DMS153 treated with DMSO at 0.1 percent for 48 hours (cell line): ENCODE measurements at regions not wholly inside any gene's neighbourhood (a gene's known extent, or its start where the extent isn't known, plus 50 kb on each side); places are given as distances from the start of the nearest gene placed in this dataset.
"Not testable (repeated sequence)": the region's sequence is repeated elsewhere in the genome, so short reads cannot be mapped to it uniquely, and the experiment has no call there.

ENCODE experiments used
- DNase-seq: peaks from one replicate; lab custom pipeline; 2025; ENCODE audit not compliant: unreplicated experiment; lab: John Stamatoyannopoulos, UW

DNA sequence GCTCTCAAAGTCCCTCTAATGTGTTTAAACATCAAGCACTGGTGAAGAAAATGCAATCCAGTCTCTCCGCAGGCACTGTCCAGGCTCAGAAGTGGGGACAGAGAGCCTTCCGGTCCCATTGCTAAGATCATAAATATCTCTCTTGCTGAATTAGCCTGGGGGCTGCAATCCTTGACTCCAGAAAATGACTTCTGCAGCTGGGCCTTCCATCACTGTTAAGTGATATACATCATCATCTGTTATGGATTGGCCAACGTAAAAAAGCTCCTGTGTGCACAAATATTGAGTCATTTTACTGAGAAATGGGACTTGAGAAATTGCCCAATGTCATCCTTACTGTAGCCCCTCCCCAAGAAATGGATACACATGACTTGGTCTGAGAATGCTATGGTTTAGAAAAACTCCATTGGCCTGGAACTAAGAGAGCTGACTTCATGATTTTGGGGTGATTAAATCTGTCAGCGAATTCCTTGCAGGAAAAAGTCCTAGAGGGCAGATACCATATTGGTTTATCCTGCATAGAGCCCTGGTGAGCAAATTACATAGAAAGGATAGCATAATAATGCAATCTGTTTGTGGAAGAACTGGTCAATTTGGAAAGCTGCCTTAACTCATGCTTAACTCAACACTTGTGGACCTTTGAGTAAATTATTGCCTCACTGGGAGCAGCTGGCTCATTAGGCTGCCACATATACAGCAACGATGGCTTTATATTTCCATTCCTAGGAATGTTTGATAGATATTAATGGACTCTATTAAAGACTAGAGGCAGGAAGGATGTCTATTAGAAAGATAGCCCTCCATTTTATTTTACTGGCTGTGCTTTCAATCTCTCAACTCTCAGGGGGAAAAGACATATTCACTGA, 346.1 kb downstream of the GBA3 start:
- DNase-seq, result no peak

DNA sequence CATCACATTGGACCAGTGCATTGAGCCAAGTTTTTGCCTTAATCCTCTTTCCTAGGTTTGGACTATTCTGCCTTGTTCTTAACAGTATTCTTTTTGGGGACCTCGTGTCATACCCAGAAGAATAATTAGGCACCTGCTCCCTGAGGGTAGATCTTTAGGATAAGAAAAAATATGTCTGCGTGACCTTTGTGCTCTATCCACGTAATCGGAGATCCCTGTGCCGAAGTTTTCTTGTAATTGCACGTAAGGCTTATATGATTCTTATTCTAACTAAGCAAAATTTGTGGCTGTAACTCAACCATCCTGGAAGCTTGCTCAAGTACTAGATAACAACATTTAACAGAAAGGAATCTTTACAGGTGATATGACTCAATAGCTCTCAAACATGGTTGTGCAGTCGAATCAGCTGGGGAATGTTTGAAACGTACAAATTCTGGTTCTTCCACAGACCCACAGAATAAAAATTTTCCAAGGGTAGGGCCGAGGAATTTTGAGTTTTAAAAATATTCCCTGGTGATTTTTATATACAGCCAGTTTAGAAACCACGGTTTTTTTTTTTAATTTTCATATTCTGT, 344.3 kb downstream of the GBA3 start:
- DNase-seq, result no peak

DNA sequence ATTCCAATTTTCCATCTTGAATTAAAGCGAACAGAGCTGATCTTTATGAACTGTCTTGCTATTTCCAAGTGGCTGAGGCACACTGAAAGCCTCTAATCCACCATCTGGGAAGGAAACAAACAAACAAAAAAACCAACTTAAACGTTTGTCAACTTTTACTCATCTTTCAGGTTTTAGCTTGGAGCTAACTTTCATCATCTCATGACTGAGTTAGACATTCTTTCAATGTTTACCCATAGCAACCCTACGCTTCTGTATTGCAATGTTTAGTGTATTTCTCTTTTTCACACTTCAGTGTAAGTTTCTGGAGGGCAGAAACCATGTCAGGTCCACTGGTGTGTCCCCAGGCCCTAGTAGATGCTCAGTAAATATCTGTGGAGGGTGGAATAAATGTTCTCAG, 343.8 kb downstream of the GBA3 start:
- no peak for DNase-seq

DNA sequence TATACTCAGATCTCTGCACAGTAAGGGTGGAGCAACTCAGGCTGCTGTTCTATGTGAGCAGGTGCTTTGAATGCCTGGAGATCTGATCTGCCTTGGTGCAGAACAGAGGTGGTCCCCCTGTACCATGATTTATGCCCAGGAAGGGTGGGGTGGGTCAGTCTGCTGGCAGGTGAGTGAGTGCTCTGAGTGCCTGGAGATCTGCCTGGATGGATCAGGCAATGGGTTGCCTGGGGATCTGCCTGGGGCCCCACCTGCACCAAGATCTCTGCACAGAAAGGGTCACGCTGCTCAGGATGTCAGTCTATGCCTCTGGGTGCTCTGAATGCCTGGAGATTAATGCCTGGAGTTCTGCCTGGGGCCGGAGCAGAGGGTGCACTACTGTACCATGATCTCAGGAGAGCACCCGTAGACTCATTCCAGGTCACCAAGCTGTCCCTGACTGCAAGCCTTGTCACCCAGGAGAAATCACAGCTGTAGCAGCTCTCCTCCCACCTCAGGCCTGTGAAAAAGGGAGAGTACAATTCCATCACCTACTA, 342.9 kb downstream of the GBA3 start:
- DNase-seq, result no peak

DNA sequence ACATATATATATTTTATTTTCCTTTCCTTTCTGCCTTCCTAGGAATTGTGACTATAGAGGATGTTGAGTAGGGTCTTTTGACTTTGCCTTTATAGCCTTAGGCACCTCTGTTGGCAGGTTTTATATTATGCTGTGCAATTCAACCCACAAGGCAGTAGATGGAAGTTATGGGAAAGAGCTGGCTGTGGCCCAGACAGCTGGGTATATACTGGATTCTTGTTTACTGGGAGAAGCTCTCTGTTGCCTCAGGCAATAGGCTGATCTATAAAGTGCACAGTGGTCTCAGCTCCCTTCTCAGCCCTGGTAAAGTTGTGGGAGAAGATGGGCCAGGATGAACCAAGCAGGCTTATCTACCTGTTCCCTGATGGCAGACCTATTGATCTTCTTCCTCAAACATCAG, 342.0 kb downstream of the GBA3 start:
- DNase-seq, result no peak

DNA sequence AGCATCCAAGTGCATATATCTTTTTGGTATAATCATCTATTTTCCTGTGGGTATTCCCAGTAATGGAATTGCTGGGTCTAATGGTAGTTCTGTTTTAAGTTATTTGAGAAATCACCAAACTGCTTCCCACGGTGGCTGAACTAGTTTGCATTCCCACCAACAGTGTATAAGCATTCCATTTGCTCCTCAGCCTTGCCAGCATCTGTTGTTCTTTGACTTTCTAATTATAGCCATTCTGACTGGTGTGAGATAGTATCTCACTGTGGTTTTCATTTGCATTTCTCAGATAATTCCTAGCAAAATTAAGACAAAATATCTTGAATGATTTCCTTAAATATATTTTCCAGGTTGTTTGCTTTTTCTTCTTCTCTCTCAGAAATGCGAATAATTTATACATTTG, 341.1 kb downstream of the GBA3 start:
- no peak for DNase-seq

DNA sequence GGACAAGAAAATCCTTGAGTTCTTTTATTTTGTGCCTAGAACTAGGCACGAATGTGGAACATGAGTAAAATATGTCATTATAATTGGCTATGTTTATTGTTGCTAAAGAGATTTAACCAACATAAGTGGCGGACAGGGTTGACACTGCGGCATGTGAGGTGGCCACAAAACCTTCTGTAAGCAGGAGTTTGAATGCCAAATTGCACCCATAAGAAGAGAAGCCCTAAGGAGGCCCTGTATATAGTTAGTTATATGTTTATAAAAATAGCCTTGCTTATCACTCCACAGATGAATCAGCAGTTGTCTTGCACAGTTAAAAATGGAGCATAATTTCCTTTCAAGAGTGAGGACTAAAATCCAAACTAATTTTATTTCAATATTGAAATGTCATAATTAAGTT, 336.1 kb downstream of the GBA3 start:
- no peak for DNase-seq

DNA sequence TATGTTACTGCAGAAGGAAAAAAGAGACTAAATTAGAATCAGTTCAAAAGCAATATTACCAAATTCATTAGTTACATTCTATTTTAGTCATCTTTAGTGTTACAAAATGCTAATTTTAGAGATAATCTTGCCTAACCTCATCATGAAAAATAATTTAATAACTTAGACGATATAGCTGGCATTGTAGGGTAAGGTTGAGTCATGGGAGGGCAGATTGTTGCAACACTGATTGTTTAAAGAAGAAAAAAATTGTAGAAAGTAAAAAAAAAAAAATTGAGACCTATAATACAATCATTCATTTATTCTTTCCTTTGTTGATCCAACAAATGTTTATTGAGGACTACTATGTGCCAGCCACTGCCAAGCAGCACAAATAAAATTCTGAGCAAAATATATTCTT, 330.9 kb downstream of the GBA3 start:
- DNase-seq, result no peak

DNA sequence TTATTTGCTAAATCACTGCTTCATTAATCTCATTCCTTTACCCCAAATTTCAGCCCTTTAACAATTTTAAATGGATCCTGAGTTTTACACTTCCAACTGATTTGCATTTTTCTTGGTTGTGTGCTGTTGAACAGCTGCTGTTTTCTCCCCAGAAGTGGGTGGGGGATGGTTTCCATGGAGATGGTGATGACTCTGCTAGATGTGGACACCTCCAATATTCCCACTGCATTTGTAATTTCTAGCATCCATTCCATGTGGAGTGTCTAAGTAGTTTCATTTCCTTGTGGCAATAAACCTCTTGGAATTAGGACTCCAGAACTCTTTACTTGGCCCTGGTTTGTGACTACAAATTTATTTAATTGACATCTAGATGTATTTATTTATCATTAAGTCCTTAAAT, 330.4 kb downstream of the GBA3 start:
- no peak for DNase-seq

DNA sequence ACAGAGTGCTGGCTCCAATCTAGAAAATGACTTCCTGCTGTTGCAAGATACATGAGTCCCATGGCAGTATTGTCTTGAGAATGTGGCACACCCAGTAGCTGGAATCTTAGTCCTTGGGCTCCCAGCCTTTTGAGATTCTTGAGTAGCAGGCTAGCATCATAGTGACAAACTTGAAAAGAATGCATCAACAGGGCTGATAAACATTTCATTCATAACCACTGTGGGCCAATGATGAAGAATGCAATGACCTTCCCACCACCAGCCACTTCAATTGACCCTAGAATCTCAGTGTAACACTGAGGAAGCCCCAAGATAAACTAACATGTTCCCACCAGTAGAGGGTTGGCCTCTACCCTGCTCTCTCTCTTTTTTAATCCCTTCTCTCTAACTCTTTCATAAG, 329.3 kb downstream of the GBA3 start:
- no peak for DNase-seq

DNA sequence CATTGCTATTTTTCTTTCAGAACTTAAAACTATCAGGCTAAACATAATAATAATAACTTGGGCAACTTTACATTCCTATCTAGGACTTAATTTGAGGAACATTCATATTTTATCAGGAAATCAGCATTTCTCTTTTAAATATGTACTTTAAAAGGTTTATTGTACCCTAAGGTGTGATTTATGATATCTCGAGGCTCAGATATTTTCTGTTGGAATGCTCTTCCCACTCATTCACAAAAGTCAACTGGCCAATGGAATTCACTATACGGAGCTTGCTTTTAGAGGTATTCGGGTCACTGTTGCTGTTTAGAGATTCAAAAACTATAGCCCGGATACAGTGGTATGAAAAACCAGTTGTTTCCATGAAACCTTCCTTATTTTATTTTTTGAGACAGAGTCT, 328.3 kb downstream of the GBA3 start:
- no peak for DNase-seq

DNA sequence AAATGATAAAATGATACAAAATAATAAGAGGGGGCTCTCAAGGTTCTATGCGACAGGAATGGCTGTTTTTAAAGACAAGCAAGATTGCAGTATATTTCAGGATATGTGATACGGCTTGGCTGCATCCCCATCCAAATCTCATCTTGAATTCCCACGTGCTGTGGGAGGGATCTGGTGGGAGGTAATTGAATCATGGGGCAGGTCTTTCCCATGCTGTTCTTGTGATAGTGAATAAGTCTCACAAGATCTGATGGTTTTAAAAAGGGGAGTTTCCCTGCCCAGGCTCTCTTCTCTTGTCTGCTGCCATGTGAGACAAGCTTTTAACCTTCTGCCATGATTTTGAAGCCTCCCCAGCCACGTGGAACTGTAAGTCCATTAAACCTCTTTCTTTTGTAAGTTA, 327.7 kb downstream of the GBA3 start:
- not testable (repeated sequence) for DNase-seq

DNA sequence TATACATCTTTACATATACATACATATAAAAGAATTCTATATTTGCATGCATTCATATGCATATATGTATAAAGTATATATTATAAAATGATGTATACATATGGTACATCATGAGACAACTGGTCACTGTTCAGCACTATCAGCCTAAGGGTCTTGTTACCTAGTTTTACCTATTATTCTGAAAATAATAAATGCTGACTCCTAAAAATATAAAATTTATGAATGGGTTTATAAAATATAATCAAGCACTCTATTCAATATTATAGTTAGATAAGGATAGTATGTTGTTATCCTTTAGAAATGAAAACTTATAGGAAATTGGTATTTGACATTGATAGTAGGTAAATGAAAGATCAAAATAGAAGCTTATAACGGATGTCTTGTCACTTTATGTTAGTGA, 324.2 kb downstream of the GBA3 start:
- no peak for DNase-seq

DNA sequence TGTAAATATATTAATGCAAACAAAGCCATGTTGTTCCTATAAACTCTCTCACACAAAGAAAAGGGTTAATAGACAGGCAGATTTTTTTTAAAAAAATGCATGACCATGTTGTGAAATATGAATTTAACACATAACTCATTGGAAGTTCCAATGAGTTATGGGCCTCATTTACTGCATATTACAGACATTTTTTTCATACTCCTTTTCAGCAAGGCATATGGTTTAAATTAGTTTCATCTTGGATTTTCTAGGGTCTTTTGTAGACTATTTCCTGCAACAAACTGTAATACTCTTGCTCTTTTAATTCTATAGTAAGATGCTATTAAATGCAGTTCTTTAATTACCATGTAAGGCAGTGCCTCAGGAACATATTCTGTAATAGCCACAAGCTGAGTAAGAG, 323.1 kb downstream of the GBA3 start:
- DNase-seq, result no peak

DNA sequence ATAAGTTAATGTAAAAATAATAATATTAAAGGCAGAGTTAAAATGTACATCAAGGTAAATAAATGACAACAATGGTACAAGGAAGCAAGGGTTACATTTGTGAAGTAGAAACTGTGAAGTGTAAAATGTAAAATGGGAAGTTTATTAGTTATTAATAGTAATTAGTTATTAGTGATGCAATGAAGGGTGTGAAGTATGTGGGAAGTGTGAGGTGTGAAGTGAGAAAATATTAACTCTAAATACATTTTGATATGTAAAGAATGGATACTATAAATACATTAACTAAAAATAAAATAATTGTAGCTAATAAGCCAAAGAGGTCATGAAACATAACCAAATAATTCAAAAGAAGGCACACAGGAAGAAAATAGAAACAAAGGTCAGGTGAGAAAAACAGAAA, 316.4 kb downstream of the GBA3 start:
- DNase-seq, result no peak

DNA sequence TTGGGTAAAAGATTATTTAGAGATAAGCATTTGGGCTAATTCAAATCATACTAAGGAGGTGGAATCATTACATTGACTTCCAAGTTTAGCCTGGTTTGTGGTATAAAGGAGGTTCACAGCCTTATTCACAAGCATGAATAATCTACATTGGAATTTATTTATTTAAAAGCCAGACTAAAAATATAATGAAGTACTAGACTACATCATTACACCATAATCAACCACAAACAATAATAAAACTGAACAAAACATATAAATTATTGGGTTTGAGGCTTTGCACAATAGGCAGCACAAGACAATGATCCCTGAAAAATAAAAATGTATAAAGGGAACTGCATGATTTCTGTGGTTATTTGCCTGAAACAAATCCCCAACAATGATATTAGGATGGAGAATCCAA, 314.0 kb downstream of the GBA3 start:
- DNase-seq, result no peak

DNA sequence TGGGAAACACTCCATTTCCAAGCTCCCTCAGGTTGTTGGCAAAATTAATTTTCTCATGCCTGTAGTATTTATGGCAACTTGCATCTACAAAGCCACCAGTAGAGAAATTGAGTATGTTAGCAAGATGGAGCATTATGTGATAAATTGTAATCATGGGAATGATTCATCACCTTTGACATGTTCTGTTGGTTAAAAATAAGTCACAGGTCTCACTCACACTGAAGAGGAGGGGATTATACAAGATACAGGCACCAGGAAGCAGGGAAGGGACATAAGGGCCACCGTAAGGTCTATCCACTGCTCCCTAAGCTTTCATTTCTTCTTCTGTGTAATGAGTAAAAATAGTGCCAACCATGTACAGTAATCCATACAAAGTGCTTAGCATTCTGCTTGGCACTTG, 313.0 kb downstream of the GBA3 start:
- DNase-seq, result no peak

DNA sequence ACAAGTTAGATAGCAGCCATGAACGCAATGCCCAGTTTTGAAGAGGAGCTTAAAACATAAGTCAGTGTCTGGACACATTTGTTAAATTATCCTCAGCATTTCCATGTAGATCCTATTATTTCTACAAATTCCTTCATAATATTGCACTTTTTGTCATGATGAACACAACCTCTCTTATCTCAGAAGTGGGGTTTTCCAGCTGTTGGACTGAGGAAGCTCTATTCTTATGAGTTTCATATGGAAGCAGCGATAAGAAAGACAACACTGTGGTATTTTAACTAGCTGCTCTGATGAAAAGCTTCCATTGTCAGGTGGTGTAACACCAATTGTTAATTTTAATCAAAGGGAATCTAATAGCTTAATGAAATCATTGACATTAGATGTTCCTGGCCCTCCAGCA, 308.7 kb downstream of the GBA3 start:
- no peak for DNase-seq

DNA sequence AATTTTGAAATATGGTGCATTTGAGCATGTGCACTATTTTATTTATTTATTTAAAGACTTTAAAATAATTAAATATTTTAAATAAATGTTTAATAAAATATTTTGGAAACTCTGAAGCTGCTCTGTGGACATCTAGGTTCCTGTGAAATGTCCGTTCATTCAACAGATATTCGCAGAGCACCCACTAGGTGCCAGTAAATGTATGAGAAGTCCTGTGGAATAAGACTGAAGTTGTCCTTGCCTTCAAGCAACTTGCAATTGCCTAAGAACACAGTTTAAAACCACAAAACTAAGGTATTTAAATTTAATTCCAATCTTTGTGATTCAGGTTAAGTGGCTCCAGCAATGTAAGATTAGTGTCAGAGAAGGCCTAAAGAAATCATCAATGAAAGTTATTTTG, 306.7 kb downstream of the GBA3 start:
- DNase-seq, result no peak

DNA sequence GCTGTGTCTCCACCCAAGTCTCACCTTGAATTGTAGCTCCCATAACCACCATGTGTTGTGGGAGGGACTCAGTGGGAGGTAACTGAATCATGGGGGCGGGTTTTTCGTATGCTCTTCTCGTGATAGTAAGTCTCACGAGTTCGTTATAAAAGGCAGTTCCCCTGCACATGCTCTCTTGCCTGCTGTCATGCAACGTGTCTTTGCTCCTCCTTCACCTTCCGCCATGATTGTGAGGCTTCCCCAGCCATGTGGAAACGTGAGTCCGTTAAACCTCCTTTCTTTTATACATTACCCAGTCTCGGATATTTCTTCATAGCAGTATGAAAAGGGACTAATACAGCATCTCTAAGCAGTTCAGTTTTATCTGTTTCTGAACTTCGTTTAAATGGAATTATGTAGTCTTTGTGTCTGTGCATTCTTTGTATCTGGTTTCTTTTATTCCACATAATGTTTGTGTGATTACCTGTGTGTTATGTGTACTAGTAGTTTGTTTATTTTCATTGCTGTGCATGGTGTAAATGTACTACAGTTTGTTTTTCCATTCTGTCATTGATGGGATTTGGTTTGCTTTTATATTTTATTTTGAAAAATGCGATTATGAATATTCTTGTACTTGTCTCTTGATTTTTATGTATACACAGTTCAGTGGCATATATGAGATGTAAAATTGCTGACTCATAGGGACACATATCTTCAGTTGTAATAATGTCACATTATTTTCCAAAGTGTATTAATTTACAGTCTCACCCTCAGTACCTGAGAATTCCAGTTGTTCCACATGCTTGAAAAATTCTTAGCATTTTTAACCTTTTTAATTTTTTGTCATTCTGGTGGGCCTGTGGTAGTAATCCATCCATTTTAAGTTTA, 304.9 kb downstream of the GBA3 start:
- DNase-seq, result no peak

DNA sequence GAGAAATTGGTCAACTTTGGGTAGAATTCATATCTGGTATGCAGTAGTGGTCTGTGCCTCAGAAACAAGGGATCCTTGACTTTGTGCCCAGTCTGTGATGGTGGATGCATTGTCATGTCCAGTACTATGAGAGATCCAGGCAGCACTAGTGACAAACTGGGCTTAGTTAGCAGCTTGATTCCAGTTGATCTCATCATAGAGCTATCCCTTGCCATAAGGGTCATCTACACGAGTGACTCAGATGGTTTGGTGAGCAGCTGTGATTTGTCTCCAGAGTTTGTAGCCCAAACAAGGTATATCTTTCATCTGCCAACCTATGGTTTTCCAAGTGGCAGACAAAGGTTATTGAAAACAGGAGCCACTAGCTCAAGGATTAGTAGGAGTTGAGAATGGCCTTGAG, 298.8 kb downstream of the GBA3 start:
- no peak for DNase-seq

DNA sequence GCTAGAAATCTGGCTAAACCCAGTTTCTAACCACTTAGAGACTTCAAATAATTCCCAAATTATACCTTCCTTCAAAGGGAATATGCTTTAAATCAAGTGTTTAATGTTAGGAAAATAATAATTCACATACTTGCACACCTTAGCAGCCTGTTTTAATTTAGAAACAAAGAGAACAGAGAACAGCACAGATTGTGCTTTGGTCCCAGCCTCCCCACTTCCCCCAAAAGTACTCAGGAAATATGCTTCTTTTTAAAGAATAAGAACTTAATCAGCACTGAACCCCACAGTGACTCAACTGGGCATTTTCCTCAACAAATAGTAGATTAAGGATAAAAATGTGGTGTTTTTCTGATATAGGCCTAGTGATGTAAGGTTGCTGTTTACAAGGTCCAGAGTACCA, 295.8 kb downstream of the GBA3 start:
- DNase-seq, result no peak
